ENCODE measurements at regions not wholly inside any gene's neighbourhood (a gene's known extent, or its start where the extent isn't known, plus 50 kb on each side); places are given as distances from the start of the nearest gene placed in this dataset.

- H3K4me3 Mint-ChIP-seq, result no peak overlapping the region
- POLR2A ChIA-PET, result no interaction called here
These were observed 427.9 kb downstream of the STIM2 start for GRCh38 chr4:27288496-27288895.

GRCh38 chr4:27289704-27290103 lies 429.1 kb downstream of the STIM2 start:
- H3K36me3 ChIP-seq (ENCODE audit: insufficient read depth, low read length), result no peaks in the 10 kb centered on the region
- ChIA-PET POLR2A (no interaction called here), CTCF (no interaction called here)
- no peaks in the 10 kb centered on the region for H3K9me3 Mint-ChIP-seq
- no peaks in the 10 kb centered on the region for H3K4me1 ChIP-seq (ENCODE audit: insufficient read depth, low read length)
- no peak overlapping the region for H3K27ac ChIP-seq (ENCODE audit: low read depth, low read length)
- H3K4me1 Mint-ChIP-seq, result no peaks in the 10 kb centered on the region
- peaks cover 0 to 2% of the 10 kb centered on the region in 2 donors for H3K27me3 Mint-ChIP-seq
- no peaks in the 10 kb centered on the region for H3K36me3 Mint-ChIP-seq
- H3K4me3 ChIP-seq (ENCODE audit: low read length), result no peak overlapping the region
- no peak for DNase-seq
- no peaks in the 10 kb centered on the region for H3K27me3 ChIP-seq (ENCODE audit: insufficient read depth, low read length, poor library complexity, severe bottlenecking)
- no peak overlapping the region for H3K27ac Mint-ChIP-seq
- no peaks in the 10 kb centered on the region for H3K9me3 ChIP-seq (ENCODE audit: low read length)
- no peak overlapping the region for H3K4me3 Mint-ChIP-seq

More at GRCh38 chr4:27288496-27288895, 427.9 kb downstream of the STIM2 start:
- H3K36me3 Mint-ChIP-seq, result no peaks in the 10 kb centered on the region
- no peaks in the 10 kb centered on the region for H3K9me3 ChIP-seq (ENCODE audit: low read length)
- H3K4me3 ChIP-seq (ENCODE audit: low read length), result no peak overlapping the region
- CTCF ChIA-PET, result no interaction called here
- no peak for DNase-seq
- no peaks in the 10 kb centered on the region for H3K27me3 ChIP-seq (ENCODE audit: insufficient read depth, low read length, poor library complexity, severe bottlenecking)
- H3K4me1 ChIP-seq (ENCODE audit: insufficient read depth, low read length), result no peaks in the 10 kb centered on the region
- no peaks in the 10 kb centered on the region for H3K4me1 Mint-ChIP-seq
- H3K27ac Mint-ChIP-seq, result no peak overlapping the region
- no peak overlapping the region for H3K27ac ChIP-seq (ENCODE audit: low read depth, low read length)
- H3K36me3 ChIP-seq (ENCODE audit: insufficient read depth, low read length), result no peaks in the 10 kb centered on the region
- no peaks in the 10 kb centered on the region for H3K9me3 Mint-ChIP-seq
- H3K27me3 Mint-ChIP-seq, result peaks cover 0 to 2% of the 10 kb centered on the region in 2 donors

- Mint-ChIP-seq H3K27ac (no peak overlapping the region), H3K4me1 (no peaks in the 10 kb centered on the region), H3K9me3 (peaks cover 0 to 3% (median 0%) of the 10 kb centered on the region in 5 donors), H3K36me3 (no peaks in the 10 kb centered on the region), H3K4me3 (no peak overlapping the region), H3K27me3 (no peaks in the 10 kb centered on the region)
- no peak overlapping the region for H3K27ac ChIP-seq (ENCODE audit: low read depth, low read length)
- no peak for DNase-seq
- no peaks in the 10 kb centered on the region for H3K27me3 ChIP-seq (ENCODE audit: insufficient read depth, low read length, poor library complexity, severe bottlenecking)
- H3K4me1 ChIP-seq (ENCODE audit: insufficient read depth, low read length), result no peaks in the 10 kb centered on the region
- no peaks in the 10 kb centered on the region for H3K9me3 ChIP-seq (ENCODE audit: low read length)
- no peaks in the 10 kb centered on the region for H3K36me3 ChIP-seq (ENCODE audit: insufficient read depth, low read length)
- ChIA-PET POLR2A (no interaction called here), CTCF (no interaction called here)
- no peak overlapping the region for H3K4me3 ChIP-seq (ENCODE audit: low read length)
These were observed 433.2 kb downstream of the STIM2 start for GRCh38 chr4:27293831-27294230.

GRCh38 chr4:27304751-27305150 lies 444.1 kb downstream of the STIM2 start:
- no peaks in the 10 kb centered on the region for H3K4me1 Mint-ChIP-seq
- no peak overlapping the region for H3K27ac Mint-ChIP-seq
- H3K9me3 Mint-ChIP-seq, result peaks cover 3 to 7% (median 7%) of the 10 kb centered on the region in 5 donors
- Histone ChIP-seq H3K36me3 (ENCODE audit: insufficient read depth, low read length) (no peaks in the 10 kb centered on the region), H3K4me1 (ENCODE audit: insufficient read depth, low read length) (no peaks in the 10 kb centered on the region), H3K9me3 (ENCODE audit: low read length) (no peaks in the 10 kb centered on the region), H3K27me3 (ENCODE audit: insufficient read depth, low read length, poor library complexity, severe bottlenecking) (no peaks in the 10 kb centered on the region), H3K4me3 (ENCODE audit: low read length) (no peak overlapping the region), H3K27ac (ENCODE audit: low read depth, low read length) (no peak overlapping the region)
- H3K27me3 Mint-ChIP-seq, result no peaks in the 10 kb centered on the region
- no peak for DNase-seq
- ChIA-PET CTCF (no interaction called here), POLR2A (no interaction called here)
- H3K4me3 Mint-ChIP-seq, result no peak overlapping the region
- H3K36me3 Mint-ChIP-seq, result no peaks in the 10 kb centered on the region

- Mint-ChIP-seq H3K27ac (no peak overlapping the region), H3K27me3 (no peaks in the 10 kb centered on the region), H3K9me3 (peaks cover 3 to 7% (median 7%) of the 10 kb centered on the region in 5 donors), H3K4me3 (no peak overlapping the region), H3K36me3 (no peaks in the 10 kb centered on the region), H3K4me1 (no peaks in the 10 kb centered on the region)
- ChIA-PET POLR2A (no interaction called here), CTCF (no interaction called here)
- Histone ChIP-seq H3K9me3 (ENCODE audit: low read length) (no peaks in the 10 kb centered on the region), H3K4me3 (ENCODE audit: low read length) (no peak overlapping the region), H3K36me3 (ENCODE audit: insufficient read depth, low read length) (no peaks in the 10 kb centered on the region), H3K4me1 (ENCODE audit: insufficient read depth, low read length) (no peaks in the 10 kb centered on the region), H3K27me3 (ENCODE audit: insufficient read depth, low read length, poor library complexity, severe bottlenecking) (no peaks in the 10 kb centered on the region), H3K27ac (ENCODE audit: low read depth, low read length) (no peak overlapping the region)
- no peak for DNase-seq
These were observed 444.6 kb downstream of the STIM2 start for GRCh38 chr4:27305246-27305645.

- Mint-ChIP-seq H3K27ac (no peak overlapping the region), H3K4me1 (no peaks in the 10 kb centered on the region), H3K36me3 (no peaks in the 10 kb centered on the region), H3K9me3 (peaks cover 0 to 5% (median 2%) of the 10 kb centered on the region in 5 donors), H3K27me3 (no peaks in the 10 kb centered on the region), H3K4me3 (no peak overlapping the region)
- no peaks in the 10 kb centered on the region for H3K36me3 ChIP-seq (ENCODE audit: insufficient read depth, low read length)
- no peak overlapping the region for H3K27ac ChIP-seq (ENCODE audit: low read depth, low read length)
- DNase-seq, result no peak
- no peaks in the 10 kb centered on the region for H3K27me3 ChIP-seq (ENCODE audit: insufficient read depth, low read length, poor library complexity, severe bottlenecking)
- H3K4me3 ChIP-seq (ENCODE audit: low read length), result no peak overlapping the region
- ChIA-PET POLR2A (no interaction called here), CTCF (no interaction called here)
- no peaks in the 10 kb centered on the region for H3K4me1 ChIP-seq (ENCODE audit: insufficient read depth, low read length)
- no peaks in the 10 kb centered on the region for H3K9me3 ChIP-seq (ENCODE audit: low read length)
These were observed 447.7 kb downstream of the STIM2 start for GRCh38 chr4:27308379-27308778.

- Histone ChIP-seq H3K4me1 (ENCODE audit: insufficient read depth, low read length) (no peaks in the 10 kb centered on the region), H3K27ac (ENCODE audit: low read depth, low read length) (no peak overlapping the region), H3K27me3 (ENCODE audit: insufficient read depth, low read length, poor library complexity, severe bottlenecking) (no peaks in the 10 kb centered on the region), H3K4me3 (ENCODE audit: low read length) (no peak overlapping the region), H3K9me3 (ENCODE audit: low read length) (no peaks in the 10 kb centered on the region), H3K36me3 (ENCODE audit: insufficient read depth, low read length) (no peaks in the 10 kb centered on the region)
- CTCF ChIA-PET, result no interaction called here
- H3K27ac Mint-ChIP-seq, result no peak overlapping the region
- POLR2A ChIA-PET, result no interaction called here
- H3K36me3 Mint-ChIP-seq, result no peaks in the 10 kb centered on the region
- no peak overlapping the region for H3K4me3 Mint-ChIP-seq
- H3K4me1 Mint-ChIP-seq, result no peaks in the 10 kb centered on the region
- DNase-seq, result no peak
- H3K9me3 Mint-ChIP-seq, result peaks cover 0 to 5% (median 0%) of the 10 kb centered on the region in 5 donors
- peaks cover 4% of the 10 kb centered on the region in 2 donors for H3K27me3 Mint-ChIP-seq
These were observed 455.0 kb downstream of the STIM2 start for GRCh38 chr4:27315625-27316024.

GRCh38 chr4:27316176-27316575 lies 455.5 kb downstream of the STIM2 start:
- Histone ChIP-seq H3K4me3 (ENCODE audit: low read length) (no peak overlapping the region), H3K4me1 (ENCODE audit: insufficient read depth, low read length) (no peaks in the 10 kb centered on the region), H3K36me3 (ENCODE audit: insufficient read depth, low read length) (no peaks in the 10 kb centered on the region), H3K27me3 (ENCODE audit: insufficient read depth, low read length, poor library complexity, severe bottlenecking) (no peaks in the 10 kb centered on the region), H3K27ac (ENCODE audit: low read depth, low read length) (no peak overlapping the region), H3K9me3 (ENCODE audit: low read length) (no peaks in the 10 kb centered on the region)
- ChIA-PET CTCF (no interaction called here), POLR2A (no interaction called here)
- Mint-ChIP-seq H3K27me3 (peaks cover 4% of the 10 kb centered on the region in 2 donors), H3K4me3 (no peak overlapping the region), H3K27ac (no peak overlapping the region), H3K4me1 (no peaks in the 10 kb centered on the region), H3K36me3 (no peaks in the 10 kb centered on the region), H3K9me3 (peaks cover 0 to 5% (median 0%) of the 10 kb centered on the region in 5 donors)
- DNase-seq, result no peak

GRCh38 chr4:27318740-27319139 lies 458.1 kb downstream of the STIM2 start:
- POLR2A ChIA-PET, result no interaction called here
- Histone ChIP-seq H3K27me3 (ENCODE audit: insufficient read depth, low read length, poor library complexity, severe bottlenecking) (no peaks in the 10 kb centered on the region), H3K4me1 (ENCODE audit: insufficient read depth, low read length) (no peaks in the 10 kb centered on the region), H3K9me3 (ENCODE audit: low read length) (no peaks in the 10 kb centered on the region), H3K36me3 (ENCODE audit: insufficient read depth, low read length) (no peaks in the 10 kb centered on the region), H3K4me3 (ENCODE audit: low read length) (no peak overlapping the region), H3K27ac (ENCODE audit: low read depth, low read length) (no peak overlapping the region)
- Mint-ChIP-seq H3K9me3 (peaks cover 0 to 2% (median 0%) of the 10 kb centered on the region in 5 donors), H3K4me1 (no peaks in the 10 kb centered on the region), H3K27me3 (peaks cover 4% of the 10 kb centered on the region in 2 donors), H3K36me3 (no peaks in the 10 kb centered on the region), H3K27ac (no peak overlapping the region), H3K4me3 (no peak overlapping the region)
- CTCF ChIA-PET, result no interaction called here
- DNase-seq, result no peak
